Upper lobe of left lung (tissue), 4 donors: ENCODE measurements at regions not wholly inside any gene's neighbourhood (a gene's known extent, or its start where the extent isn't known, plus 50 kb on each side); places are given as distances from the start of the nearest gene placed in this dataset.

ENCODE experiments used
- EP300 ChIP-seq, 4 donors: sonication (generic); formaldehyde crosslinking; IDR thresholded peaks; one replicate each; pipeline ENCODE4 v1.5.1; 2017; ENCODE audit warnings: antibody characterized with exemption in 4 of 4, control low read depth in 2 of 4
- POLR2A ChIP-seq, 4 donors: fragments of 450-650 bp; IDR thresholded peaks; one replicate each; pipeline ENCODE4 v1.5.1; 2016 to 2017; ENCODE audit warnings: antibody characterized with exemption in 4 of 4, mild to moderate bottlenecking in 2 of 4
- POLR2AphosphoS5 ChIP-seq, 2 donors: sonication (generic); formaldehyde crosslinking; IDR thresholded peaks; one replicate each; pipeline ENCODE4 v1.5.1; 2017; ENCODE audit warnings: antibody characterized with exemption in 2 of 2
- TF ChIP-seq, protein P1 (sequence below), 6 experiments: fragments of 450-650 bp in 4 of 6; fragments of 200-600 bp in 2 of 6; sonication (generic) in 2 of 6; IDR thresholded peaks; one replicate each; pipeline ENCODE4 v1.5.1; 2016 to 2019; ENCODE audit warnings: antibody characterized with exemption in 6 of 6

DNA sequence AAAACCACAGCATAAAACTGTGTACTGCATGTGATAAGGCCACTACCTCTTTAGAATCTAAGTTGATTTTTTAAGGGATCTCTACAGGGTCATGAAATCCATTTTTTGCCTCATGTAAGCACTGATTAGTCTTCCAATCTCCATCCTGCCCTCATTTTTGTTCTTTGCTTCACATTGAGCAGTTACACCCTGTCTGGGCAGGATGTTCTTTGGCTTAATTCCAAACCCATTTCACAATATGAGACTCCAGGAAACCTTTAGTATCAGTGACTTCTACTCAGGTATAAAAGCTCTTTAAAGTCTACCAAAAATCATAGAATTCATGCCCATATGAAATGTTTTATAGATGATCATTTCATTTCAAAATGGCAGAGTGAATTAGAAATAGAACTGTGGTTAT lies 592.6 kb downstream of the TBC1D4 start:
- TF ChIP-seq POLR2AphosphoS5 (IDR thresholded peaks at IDR 0.05) (no peak), POLR2A (IDR thresholded peaks at IDR 0.05) (no peak), EP300 (IDR thresholded peaks at IDR 0.05) (no peak)
- TF ChIP-seq, protein P1, sequence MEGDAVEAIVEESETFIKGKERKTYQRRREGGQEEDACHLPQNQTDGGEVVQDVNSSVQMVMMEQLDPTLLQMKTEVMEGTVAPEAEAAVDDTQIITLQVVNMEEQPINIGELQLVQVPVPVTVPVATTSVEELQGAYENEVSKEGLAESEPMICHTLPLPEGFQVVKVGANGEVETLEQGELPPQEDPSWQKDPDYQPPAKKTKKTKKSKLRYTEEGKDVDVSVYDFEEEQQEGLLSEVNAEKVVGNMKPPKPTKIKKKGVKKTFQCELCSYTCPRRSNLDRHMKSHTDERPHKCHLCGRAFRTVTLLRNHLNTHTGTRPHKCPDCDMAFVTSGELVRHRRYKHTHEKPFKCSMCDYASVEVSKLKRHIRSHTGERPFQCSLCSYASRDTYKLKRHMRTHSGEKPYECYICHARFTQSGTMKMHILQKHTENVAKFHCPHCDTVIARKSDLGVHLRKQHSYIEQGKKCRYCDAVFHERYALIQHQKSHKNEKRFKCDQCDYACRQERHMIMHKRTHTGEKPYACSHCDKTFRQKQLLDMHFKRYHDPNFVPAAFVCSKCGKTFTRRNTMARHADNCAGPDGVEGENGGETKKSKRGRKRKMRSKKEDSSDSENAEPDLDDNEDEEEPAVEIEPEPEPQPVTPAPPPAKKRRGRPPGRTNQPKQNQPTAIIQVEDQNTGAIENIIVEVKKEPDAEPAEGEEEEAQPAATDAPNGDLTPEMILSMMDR (IDR thresholded peaks at IDR 0.05): no peak
